ENCODE measurements at regions not wholly inside any gene's neighbourhood (a gene's known extent, or its start where the extent isn't known, plus 50 kb on each side); places are given as distances from the start of the nearest gene placed in this dataset.

GRCh38 chr18:34509163-34509562, 200.9 kb upstream of the DTNA start:
- Histone ChIP-seq H3K4me3 (ENCODE audit: insufficient read depth, low read depth, low read length) (no peak overlapping the region), H2AK5ac (ENCODE audit: low read depth, low read length) (no peak overlapping the region), H3K9ac (ENCODE audit: low read depth, low read length) (no peak overlapping the region), H3K23ac (ENCODE audit: low read depth, low read length) (no peak overlapping the region), H3K9me3 (ENCODE audit: control insufficient read depth, insufficient read depth, low read length) (no peaks in the 10 kb centered on the region), H3K4ac (ENCODE audit: low read depth, low read length) (no peak overlapping the region), H3K36me3 (ENCODE audit: control insufficient read depth, insufficient read depth, low read length) (no peaks in the 10 kb centered on the region), H2BK15ac (ENCODE audit: low read depth, low read length) (no peak overlapping the region), H3K18ac (ENCODE audit: low read depth, low read length) (no peak overlapping the region), H2AFZ (replicated peaks; ENCODE audit: low read length, poor library complexity) (no peak overlapping the region), H3K27ac (ENCODE audit: insufficient read depth, low read length) (no peak overlapping the region), H3K79me1 (ENCODE audit: low read depth in 1 of 2, low read length in 2 of 2) (no peaks in the 10 kb centered on the region), H3K14ac (replicated peaks; ENCODE audit: low read depth, low read length) (no peak overlapping the region), H4K5ac (ENCODE audit: low read depth, low read length) (no peak overlapping the region), H2AK9ac (replicated peaks; ENCODE audit: low read depth, low read length, poor library complexity) (no peak overlapping the region), H3K56ac (ENCODE audit: extremely low read depth, insufficient read depth, low read length) (no peak overlapping the region), H4K91ac (ENCODE audit: insufficient read depth, low read depth, low read length) (no peak overlapping the region), H3K4me1 (ENCODE audit: control insufficient read depth, insufficient read depth, low read length) (no peaks in the 10 kb centered on the region), H3K4me2 (ENCODE audit: low read depth, low read length) (no peak overlapping the region), H3K27me3 (ENCODE audit: control insufficient read depth, insufficient read depth, low read length) (no peaks in the 10 kb centered on the region), H4K8ac (ENCODE audit: low read depth in 2 of 2, low read length in 2 of 2) (no peak overlapping the region), H2BK20ac (ENCODE audit: low read depth, low read length) (no peak overlapping the region), H4K20me1 (ENCODE audit: insufficient read depth, low read length) (no peaks in the 10 kb centered on the region), H2BK5ac (ENCODE audit: low read depth, low read length, poor library complexity, severe bottlenecking) (no peak overlapping the region), H2BK120ac (ENCODE audit: low read depth, low read length) (no peak overlapping the region), H3K9me1 (ENCODE audit: insufficient read depth, low read length) (no peaks in the 10 kb centered on the region)
- DNase-seq (no peak), ATAC-seq (ENCODE audit: low read depth) (no peak)
- in situ Hi-C loops (cut with MboI; ENCODE audit: low sequenced_read_pairs), result no loop called here
- POLR2A ChIA-PET (ENCODE audit: unreplicated experiment), result no interaction called here
- intact Hi-C loops (cut with micrococcal nuclease), result no loop called here
- no CpG with 5 or more reads among the region's 1 CpG for WGBS, 2 experiments (ENCODE audit: extremely low coverage in 2 of 2, insufficient read length in 1 of 2)
- dilution Hi-C loops (cut with HindIII; ENCODE audit: low sequenced_read_pairs, unreplicated experiment), result no loop called here
- TF ChIP-seq MXI1 (IDR thresholded peaks at IDR 0.05; ENCODE audit: borderline replicate concordance, low read depth, low read length) (no peak), NFE2L2 (IDR thresholded peaks at IDR 0.05; ENCODE audit: low read depth, low read length) (no peak), RFX5 (IDR thresholded peaks at IDR 0.05; ENCODE audit: low read depth, low read length) (no peak), BHLHE40 (IDR thresholded peaks at IDR 0.05; ENCODE audit: low read depth, low read length) (no peak), ELK1 (IDR thresholded peaks at IDR 0.05; ENCODE audit: borderline replicate concordance, low read depth, low read length) (no peak), MAFK (IDR thresholded peaks at IDR 0.05; ENCODE audit: low read depth, low read length) (no peak), CTCF (conservative IDR thresholded peaks at IDR 0.05; ENCODE audit: low read depth, low read length) (no peak), CEBPB (IDR thresholded peaks at IDR 0.05; ENCODE audit: low read depth, low read length) (no peak), MAZ (IDR thresholded peaks at IDR 0.05; ENCODE audit: borderline replicate concordance, low read depth, low read length) (no peak), SMC3 (IDR thresholded peaks at IDR 0.05; ENCODE audit: low read depth, low read length) (no peak), POLR2A (IDR thresholded peaks at IDR 0.05; ENCODE audit: low read depth, low read length) (no peak), FOS (IDR thresholded peaks at IDR 0.05; ENCODE audit: low read depth, low read length) (no peak), CHD1 (IDR thresholded peaks at IDR 0.05; ENCODE audit: low read depth, low read length) (no peak), RAD21 (IDR thresholded peaks at IDR 0.05; ENCODE audit: low read length) (no peak)
- no TSS peak for BruUV-seq (replicated peaks)
- CTCF ChIA-PET, result interaction anchor here (1.0 kb wide), 1 partner anchor 21 kb away, joined by 3 read pairs; no protein-coding TSS in a partner anchor
